A673 (cell line): ENCODE measurements at regions not wholly inside any gene's neighbourhood (a gene's known extent, or its start where the extent isn't known, plus 50 kb on each side); places are given as distances from the start of the nearest gene placed in this dataset.

Source experiments
- EZH2 ChIP-seq: fragments of 200-600 bp; sonication (generic); IDR thresholded peaks from 2 replicates; pipeline ENCODE4 v1.6.1; 2017; ENCODE audit warnings: borderline replicate concordance, low read depth, mild to moderate bottlenecking, mixed read lengths, antibody characterized with exemption, low read length; ENCODE audit not compliant: poor library complexity, severe bottlenecking
- TF ChIP-seq, protein P1 (sequence below): fragments of 300-800, 200-600 bp; sonication (generic); conservative IDR thresholded peaks from 2 replicates; pipeline ENCODE4 v1.5.1; 2017; ENCODE audit warnings: low read depth, mild to moderate bottlenecking, antibody characterized with exemption, low read length, moderate library complexity, mixed read lengths

DNA sequence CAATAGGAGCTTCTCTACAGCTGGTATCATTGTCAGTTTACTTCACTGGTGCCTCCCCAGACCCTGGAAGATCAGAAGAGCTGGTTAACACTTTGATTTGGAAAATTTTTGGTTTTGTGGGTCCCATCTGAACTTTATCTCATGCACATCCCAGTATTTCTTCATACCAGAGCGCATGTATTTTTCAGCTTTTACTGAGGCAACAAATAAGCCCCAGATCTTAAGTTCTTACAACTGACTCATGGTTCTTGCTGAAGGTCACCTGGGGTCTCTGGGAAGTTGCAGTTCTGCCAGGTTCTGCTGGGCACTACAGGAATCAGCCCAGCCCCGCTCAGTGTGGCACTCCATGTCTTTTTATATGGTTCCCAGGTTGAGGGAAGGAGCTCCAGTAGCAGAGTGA lies 1249.9 kb downstream of the EFNB2 start:
- TF ChIP-seq, protein P1, sequence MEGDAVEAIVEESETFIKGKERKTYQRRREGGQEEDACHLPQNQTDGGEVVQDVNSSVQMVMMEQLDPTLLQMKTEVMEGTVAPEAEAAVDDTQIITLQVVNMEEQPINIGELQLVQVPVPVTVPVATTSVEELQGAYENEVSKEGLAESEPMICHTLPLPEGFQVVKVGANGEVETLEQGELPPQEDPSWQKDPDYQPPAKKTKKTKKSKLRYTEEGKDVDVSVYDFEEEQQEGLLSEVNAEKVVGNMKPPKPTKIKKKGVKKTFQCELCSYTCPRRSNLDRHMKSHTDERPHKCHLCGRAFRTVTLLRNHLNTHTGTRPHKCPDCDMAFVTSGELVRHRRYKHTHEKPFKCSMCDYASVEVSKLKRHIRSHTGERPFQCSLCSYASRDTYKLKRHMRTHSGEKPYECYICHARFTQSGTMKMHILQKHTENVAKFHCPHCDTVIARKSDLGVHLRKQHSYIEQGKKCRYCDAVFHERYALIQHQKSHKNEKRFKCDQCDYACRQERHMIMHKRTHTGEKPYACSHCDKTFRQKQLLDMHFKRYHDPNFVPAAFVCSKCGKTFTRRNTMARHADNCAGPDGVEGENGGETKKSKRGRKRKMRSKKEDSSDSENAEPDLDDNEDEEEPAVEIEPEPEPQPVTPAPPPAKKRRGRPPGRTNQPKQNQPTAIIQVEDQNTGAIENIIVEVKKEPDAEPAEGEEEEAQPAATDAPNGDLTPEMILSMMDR, result no peak
- no peak for TF ChIP-seq EZH2
